Heart right ventricle (tissue), 16 donors: ENCODE measurements at regions not wholly inside any gene's neighbourhood (a gene's known extent, or its start where the extent isn't known, plus 50 kb on each side); places are given as distances from the start of the nearest gene placed in this dataset.

Experiments
- ATAC-seq, 8 donors: fragments of 200-7000 bp; cut with Tn5 transposase; one replicate each; pipeline ENCODE4 v1.9.1; 2020; ENCODE audit warnings: mild to moderate bottlenecking in 8 of 8, moderate library complexity in 8 of 8, moderate number of reproducible peaks in 1 of 8
- DNase-seq, 2 donors: peaks; one replicate each; pipeline ENCODE4 v3.0.0-alpha.2; 2020
- H3K27ac ChIP-seq, 10 donors: fragments of 200-600 bp; sonication (generic) in 2 of 10; one replicate each; pipeline versions ENCODE4 v1.5.0 to v1.8.0; 2020 to 2022; ENCODE audit warnings: mild to moderate bottlenecking in 3 of 10
- H3K27me3 ChIP-seq, 7 donors: fragments of 200-600 bp; one replicate each; pipeline ENCODE4 v1.8.0; 2021 to 2022; ENCODE audit warnings: mild to moderate bottlenecking in 2 of 7
- H3K36me3 ChIP-seq, 9 donors: fragments of 200-600 bp; sonication (generic) in 1 of 9; one replicate each; pipeline versions ENCODE4 v1.5.0 to v1.8.0; 2020 to 2022; ENCODE audit warnings: mild to moderate bottlenecking in 2 of 9
- H3K4me1 ChIP-seq, 9 donors: fragments of 200-600 bp; sonication (generic) in 1 of 9; one replicate each; pipeline versions ENCODE4 v1.5.0 to v1.8.0; 2020 to 2022; ENCODE audit warnings: mild to moderate bottlenecking in 4 of 9
- H3K4me3 ChIP-seq, 10 donors: fragments of 200-600 bp; sonication (generic) in 2 of 10; one replicate each; pipeline versions ENCODE4 v1.5.0 to v1.8.0; 2020 to 2022; ENCODE audit warnings: mild to moderate bottlenecking in 7 of 10, moderate library complexity in 2 of 10
- H3K9me3 ChIP-seq, 11 donors: fragments of 200-600 bp in 10 of 11; sonication (generic) in 2 of 11; one replicate each; pipeline versions ENCODE4 v1.5.0 to v1.8.0; 2013 to 2022; ENCODE audit warnings: mild to moderate bottlenecking in 2 of 11, control low read depth in 1 of 11, moderate library complexity in 1 of 11
- WGBS, 2 donors: extraction: QIAGEN DNeasy Blood & Tissue Kit; methylation state at CpG; one replicate each; pipeline ENCODE4 v1.1.7; 2013; ENCODE audit warnings: inconsistent platforms in 1 of 2; 5-methylcytosine and 5-hydroxymethylcytosine counted together
- intact Hi-C, 10 donors: fragments of 100-400 bp; cut with DNase I; formaldehyde crosslinking; loops; one replicate each; pipeline versions ENCODE4 v1.11.1 to v1.14.2; 2022
- TF ChIP-seq, protein P1 (sequence below), 9 donors: fragments of 200-600 bp; sonication (generic) in 2 of 9; IDR thresholded peaks; one replicate each; pipeline versions ENCODE4 v1.5.0 to v1.8.0; 2021 to 2022; ENCODE audit warnings: antibody characterized with exemption in 9 of 9, mild to moderate bottlenecking in 5 of 9, moderate library complexity in 1 of 9
- donor health status: Arrhythmogenic right ventricular cardiomyopathy.
- donor health status: ischemic (EF 13 %, LVEDD 7.1; RV severe dilation, severe dysfunction).
- donor health status: healthy with polysubstance abuse.
- donor health status: DM: no; HTN: yes; CAD: no.
- donor health status: DM: no; HTN: no; CAD: no.
- donor health status: ischemic (EF 25% LVEDD 6.9; RV normal size, moderate dysfunction).
- donor health status: ischemic (EF 25% LVEDD 5.7; RV mildly dilated, moderate dysfunction).
- donor health status: healthy.
- donor health status: DM: yes; HTN: yes; CAD: no.
- donor health status: Ischemic cardiomyopathy.
- donor health status: ischemic (EF 35%, LVEDD 5.7; RV mildly dilated, moderate dysfunction).
- donor health status: nonischemic (EF 11% LVEDD 7.7; RV severe dilation, severe dysfunction).
- donor health status: DM: yes; HTN: yes; CAD: no.
- donor health status: PGD.
- donor health status: ischemic (EF 29% LVEDD 5.4; RV normal size, mild dysfunction).
- donor health status: nonischemic (EF 23%, LVEDD 6.1; RV moderate dilation, normal function).

DNA sequence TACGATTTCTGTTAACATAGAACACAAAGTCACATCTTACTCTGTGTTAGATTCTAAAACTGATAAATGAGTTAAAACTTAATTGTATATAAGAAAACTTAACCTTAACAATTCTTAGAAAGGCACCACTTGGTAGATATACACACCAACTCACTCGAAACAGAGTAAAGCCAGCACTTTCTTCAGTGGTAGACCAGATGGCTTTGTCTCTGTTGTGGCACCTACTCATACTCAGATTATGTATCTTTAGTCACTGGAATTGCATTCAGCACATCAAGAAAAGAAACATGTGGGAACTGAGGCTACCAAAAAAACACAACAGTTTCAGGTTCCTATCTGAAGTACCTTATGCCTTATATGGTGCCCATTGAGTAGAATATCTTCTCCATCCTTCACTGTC lies 192.5 kb downstream of the ZNF608 start:
- peaks cover 0 to 13% (median 0%) of the 10 kb centered on the region in 9 donors for H3K4me1 ChIP-seq
- H3K27ac ChIP-seq: no peak overlapping the region
- H3K4me3 ChIP-seq: no peak overlapping the region
- no peak for ATAC-seq
- DNase-seq: no peak
- H3K27me3 ChIP-seq: no peaks in the 10 kb centered on the region
- TF ChIP-seq, protein P1, sequence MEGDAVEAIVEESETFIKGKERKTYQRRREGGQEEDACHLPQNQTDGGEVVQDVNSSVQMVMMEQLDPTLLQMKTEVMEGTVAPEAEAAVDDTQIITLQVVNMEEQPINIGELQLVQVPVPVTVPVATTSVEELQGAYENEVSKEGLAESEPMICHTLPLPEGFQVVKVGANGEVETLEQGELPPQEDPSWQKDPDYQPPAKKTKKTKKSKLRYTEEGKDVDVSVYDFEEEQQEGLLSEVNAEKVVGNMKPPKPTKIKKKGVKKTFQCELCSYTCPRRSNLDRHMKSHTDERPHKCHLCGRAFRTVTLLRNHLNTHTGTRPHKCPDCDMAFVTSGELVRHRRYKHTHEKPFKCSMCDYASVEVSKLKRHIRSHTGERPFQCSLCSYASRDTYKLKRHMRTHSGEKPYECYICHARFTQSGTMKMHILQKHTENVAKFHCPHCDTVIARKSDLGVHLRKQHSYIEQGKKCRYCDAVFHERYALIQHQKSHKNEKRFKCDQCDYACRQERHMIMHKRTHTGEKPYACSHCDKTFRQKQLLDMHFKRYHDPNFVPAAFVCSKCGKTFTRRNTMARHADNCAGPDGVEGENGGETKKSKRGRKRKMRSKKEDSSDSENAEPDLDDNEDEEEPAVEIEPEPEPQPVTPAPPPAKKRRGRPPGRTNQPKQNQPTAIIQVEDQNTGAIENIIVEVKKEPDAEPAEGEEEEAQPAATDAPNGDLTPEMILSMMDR (IDR thresholded peaks at IDR 0.05): no peak
- no peaks in the 10 kb centered on the region for H3K36me3 ChIP-seq
- intact Hi-C loops: no loop called here
- WGBS, 2 donors: 96 to 99% methylated on average over 2 of the region's 2 CpGs
- no peaks in the 10 kb centered on the region for H3K9me3 ChIP-seq

DNA sequence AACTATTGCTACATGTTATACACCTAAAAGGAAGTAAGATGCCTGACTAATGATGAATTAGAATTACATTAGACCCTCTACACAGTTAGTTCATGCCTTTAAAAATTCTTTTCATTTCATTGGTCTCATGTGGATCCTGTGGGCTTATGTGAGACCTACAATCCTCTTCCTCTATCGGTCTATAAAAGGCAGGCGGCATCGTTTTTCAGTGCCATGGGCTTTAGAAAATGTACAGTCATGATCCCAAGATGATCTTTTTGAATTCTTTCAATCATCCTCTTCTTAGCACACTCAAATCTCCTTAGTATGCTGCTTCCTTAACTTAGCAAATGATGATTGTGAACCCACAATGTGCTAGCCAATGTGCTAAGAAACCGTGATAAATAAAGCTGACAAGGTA lies 193.9 kb downstream of the ZNF608 start:
- WGBS, 2 donors: 94 to 95% methylated on average over 4 of the region's 4 CpGs
- TF ChIP-seq, protein P1 (IDR thresholded peaks at IDR 0.05): no peak
- H3K4me1 ChIP-seq: peaks cover 0 to 13% (median 0%) of the 10 kb centered on the region in 9 donors
- DNase-seq: no peak
- no peak overlapping the region for H3K27ac ChIP-seq
- no peaks in the 10 kb centered on the region for H3K27me3 ChIP-seq
- H3K9me3 ChIP-seq: no peaks in the 10 kb centered on the region
- H3K4me3 ChIP-seq: no peak overlapping the region
- no peak for ATAC-seq
- no peaks in the 10 kb centered on the region for H3K36me3 ChIP-seq
- intact Hi-C loops: no loop called here

DNA sequence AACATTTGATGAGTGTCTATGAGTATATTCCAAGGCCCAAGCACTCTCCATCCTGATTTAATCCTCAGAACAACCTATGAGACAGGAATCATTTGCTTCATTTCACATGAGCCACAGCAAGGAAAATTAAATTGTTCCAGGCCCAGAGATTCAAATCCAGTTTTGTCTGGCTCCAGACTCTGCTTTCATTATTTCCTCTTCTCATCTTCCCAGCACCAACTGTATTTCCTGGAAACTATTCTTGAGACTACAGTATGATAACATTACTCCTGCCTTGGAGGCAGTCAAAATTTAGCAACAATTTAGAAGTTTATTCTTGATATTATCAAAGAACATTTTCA lies 194.5 kb downstream of the ZNF608 start:
- no peak overlapping the region for H3K27ac ChIP-seq
- DNase-seq: no peak
- no peaks in the 10 kb centered on the region for H3K9me3 ChIP-seq
- H3K27me3 ChIP-seq: no peaks in the 10 kb centered on the region
- intact Hi-C loops: no loop called here
- no peaks in the 10 kb centered on the region for H3K36me3 ChIP-seq
- no peak for ATAC-seq
- TF ChIP-seq, protein P1 (IDR thresholded peaks at IDR 0.05): no peak
- no peak overlapping the region for H3K4me3 ChIP-seq
- H3K4me1 ChIP-seq: peaks cover 0 to 13% (median 0%) of the 10 kb centered on the region in 9 donors

DNA sequence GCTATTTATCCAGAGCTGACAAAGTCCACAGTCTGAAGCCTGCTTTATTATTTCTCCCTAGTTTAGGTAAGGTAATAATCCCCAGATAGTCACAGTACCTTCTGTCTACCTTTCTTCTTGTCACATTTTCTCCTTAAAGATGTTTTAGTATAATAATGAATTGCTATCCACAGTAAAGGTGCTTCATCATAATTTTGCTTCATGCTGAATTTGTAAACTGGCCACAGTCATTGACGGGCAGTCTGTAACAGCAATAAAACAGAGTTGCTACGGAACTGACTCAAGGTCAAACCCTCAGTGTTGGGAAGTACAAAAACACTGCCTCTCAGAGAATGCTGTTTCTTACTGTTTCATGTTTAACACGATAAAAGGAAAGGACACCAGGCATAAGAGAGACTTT lies 195.7 kb downstream of the ZNF608 start:
- Histone ChIP-seq H3K4me3 (no peak overlapping the region), H3K9me3 (no peaks in the 10 kb centered on the region), H3K36me3 (no peaks in the 10 kb centered on the region), H3K27me3 (no peaks in the 10 kb centered on the region), H3K4me1 (peaks cover 0 to 13% (median 0%) of the 10 kb centered on the region in 9 donors), H3K27ac (no peak overlapping the region)
- intact Hi-C loops: no loop called here
- WGBS, 2 donors: 41 to 50% methylated on average over 3 of the region's 3 CpGs
- DNase-seq (no peak), ATAC-seq (peak in 1 of 8 donors; percentile 42)
- TF ChIP-seq, protein P1 (IDR thresholded peaks at IDR 0.05): no peak
